NCI-H526 (cell line): ENCODE measurements at regions not wholly inside any gene's neighbourhood (a gene's known extent, or its start where the extent isn't known, plus 50 kb on each side); places are given as distances from the start of the nearest gene placed in this dataset.

Experiments
- DNase-seq, 2 experiments: peaks; one replicate each; lab custom pipeline; 2025; lab: John Stamatoyannopoulos, UW

- no peak for DNase-seq
Observed at GRCh38 chr4:123807866-123808265, 411.3 kb downstream of the SPRY1 start.

DNA sequence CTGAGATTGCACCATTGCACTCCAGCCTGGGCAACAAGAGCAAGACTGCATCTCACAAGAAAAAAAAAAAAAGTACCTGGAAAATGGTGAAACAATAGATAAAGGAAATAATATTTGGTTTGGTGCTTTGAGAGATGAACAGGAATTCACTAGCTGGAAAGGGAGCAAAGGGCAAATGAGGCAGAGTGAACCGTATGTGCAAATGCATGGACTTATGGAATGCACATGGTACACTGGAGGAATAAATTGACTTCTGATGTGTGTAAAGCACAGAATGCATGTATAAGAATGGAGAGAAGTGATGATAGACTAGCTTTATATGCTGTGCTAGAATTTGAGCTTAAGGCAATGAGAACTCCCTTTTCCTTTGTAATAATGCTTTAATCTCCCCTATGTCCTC lies 413.3 kb downstream of the SPRY1 start:
- DNase-seq: no peak

GRCh38 chr4:123812066-123812390 lies 415.4 kb downstream of the SPRY1 start:
- no peak for DNase-seq

DNA sequence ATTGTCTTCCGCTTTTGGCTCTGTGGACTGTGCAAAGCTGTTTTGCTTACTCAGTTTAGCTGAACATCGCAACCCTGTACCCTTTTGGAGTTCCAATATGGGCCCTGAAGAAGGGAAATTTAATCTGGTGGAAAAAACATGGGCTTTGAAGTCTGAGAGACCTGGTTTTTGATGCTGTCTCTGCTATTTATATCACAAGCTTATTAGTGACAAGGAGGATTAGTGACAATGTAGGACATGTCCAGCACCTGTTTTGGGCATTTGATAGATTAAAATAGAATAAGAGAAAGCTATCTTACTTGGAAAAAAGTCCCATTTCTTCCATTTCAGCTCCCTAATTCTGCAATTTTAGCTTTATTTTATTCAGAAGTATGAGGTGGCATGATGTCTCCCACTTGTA lies 417.3 kb downstream of the SPRY1 start:
- no peak for DNase-seq

DNA sequence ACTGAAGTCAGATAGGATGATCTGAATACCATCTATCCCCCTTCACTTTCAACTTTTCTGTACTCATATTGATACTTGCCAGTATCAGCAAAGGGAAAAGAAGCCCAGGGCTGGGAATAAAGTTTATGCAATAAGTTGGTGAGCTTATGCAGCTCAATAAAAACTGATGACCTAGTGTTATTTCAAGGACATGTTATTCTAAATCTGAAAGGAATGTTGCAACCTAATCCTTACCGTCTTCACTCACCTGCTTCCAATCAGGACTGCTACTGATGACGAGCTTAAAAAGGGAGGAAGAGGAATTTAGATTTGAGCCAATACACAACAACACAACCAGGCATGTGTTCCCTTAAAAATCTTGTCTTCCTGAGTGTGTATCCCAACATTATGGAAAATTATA lies 419.9 kb downstream of the SPRY1 start:
- DNase-seq: no peak

DNA sequence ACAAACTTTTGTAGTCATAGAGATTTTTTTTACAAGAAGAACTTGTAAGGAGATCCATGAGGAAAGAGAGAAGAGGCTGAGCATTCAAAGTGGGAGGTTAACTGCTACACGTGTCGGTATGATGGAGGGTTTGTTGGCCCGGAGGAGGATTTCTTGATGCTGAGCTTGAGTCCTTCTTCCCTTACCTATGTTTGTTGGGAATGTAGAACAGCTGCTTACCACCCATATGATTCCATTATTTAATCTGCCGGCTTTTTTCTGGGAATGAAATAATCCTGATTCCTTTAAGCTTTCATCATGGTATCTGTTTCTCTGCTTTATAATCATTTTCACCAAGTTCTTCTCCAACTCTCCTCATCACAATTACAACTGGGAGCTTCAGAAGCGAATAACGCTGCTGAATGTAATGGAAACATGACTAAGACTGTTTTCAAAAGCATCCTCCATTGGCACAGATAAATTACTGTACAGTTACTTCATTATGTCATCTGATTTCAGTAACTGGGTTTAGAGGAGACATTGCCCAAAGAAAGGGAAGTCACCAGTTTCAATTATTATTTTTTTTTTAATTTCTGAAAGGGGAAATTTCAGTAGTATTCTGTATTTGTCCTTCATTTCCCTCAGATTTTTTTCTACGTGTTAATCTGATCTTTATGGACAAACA lies 420.6 kb downstream of the SPRY1 start:
- DNase-seq: no peak

DNA sequence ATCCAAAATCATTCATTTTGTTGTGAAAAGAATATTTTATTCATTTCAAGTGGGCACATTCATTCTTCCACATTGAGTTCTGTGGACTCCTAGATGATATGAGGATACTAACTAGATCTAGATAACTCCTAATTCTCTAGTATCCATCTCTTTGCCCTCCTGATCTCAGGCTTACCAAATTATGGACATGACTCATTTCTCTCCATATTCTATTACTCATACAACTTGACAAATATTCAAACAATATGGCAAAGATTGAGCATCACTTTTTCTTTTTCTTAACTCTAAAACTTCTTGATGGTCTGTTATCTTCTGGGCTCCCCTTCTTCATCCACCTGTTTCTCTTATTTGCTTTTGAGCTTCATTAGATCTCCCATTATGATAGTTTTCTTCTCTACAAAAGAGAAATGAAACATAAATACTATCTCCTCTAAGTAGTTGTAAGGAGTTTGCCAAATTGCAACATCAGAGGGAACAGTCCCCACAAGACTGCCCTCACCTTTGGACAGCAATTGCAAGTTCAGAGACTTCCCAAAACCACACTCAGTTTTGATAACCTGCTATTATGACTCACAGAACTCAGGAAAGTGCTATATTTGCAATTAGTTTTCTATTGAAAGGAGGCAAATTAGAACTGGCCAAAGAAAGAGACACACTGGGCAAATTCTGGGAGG lies 422.9 kb downstream of the SPRY1 start:
- DNase-seq: no peak

DNA sequence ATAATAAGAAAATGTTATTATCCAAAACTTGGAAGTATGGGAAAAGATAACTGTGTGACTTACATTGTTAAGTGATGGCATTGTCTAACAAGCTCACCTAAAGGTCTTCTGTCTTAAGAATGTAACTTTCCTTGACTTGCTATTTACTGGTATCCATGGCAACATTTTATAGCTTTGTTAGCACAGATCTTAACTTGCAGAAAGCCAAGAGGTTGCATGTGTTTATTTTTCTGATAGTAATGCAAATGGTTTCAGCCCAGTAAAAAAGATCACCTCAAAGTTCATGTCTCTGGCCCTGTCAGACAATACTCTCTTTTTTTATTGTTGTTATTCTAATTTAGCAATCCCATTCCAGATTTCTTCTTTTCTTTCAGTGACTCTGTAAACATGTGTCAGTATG lies 425.3 kb downstream of the SPRY1 start:
- DNase-seq: no peak

- no peak for DNase-seq
Observed at GRCh38 chr4:123822353-123822752, 425.8 kb downstream of the SPRY1 start.

- DNase-seq: no peak
Observed at GRCh38 chr4:123823244-123823643, 426.6 kb downstream of the SPRY1 start.

DNA sequence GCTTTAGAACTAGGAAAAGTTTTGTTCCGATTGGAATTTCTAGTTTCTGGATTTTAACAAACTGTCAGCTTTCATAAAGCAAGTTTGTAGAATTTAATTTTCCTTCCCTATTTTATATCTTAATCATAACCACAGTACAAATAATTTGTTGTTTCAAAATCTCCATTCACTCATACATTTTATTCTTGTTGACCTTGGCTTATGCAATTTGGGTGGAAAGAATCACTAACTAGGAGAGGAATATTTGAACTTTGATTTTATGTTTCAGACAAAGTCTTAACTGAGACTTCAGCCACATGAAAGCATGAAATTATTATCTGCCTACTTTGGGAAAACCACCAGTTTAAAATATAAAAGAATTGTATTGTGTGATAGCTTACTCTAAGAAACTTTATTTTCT lies 427.9 kb downstream of the SPRY1 start:
- no peak for DNase-seq

DNA sequence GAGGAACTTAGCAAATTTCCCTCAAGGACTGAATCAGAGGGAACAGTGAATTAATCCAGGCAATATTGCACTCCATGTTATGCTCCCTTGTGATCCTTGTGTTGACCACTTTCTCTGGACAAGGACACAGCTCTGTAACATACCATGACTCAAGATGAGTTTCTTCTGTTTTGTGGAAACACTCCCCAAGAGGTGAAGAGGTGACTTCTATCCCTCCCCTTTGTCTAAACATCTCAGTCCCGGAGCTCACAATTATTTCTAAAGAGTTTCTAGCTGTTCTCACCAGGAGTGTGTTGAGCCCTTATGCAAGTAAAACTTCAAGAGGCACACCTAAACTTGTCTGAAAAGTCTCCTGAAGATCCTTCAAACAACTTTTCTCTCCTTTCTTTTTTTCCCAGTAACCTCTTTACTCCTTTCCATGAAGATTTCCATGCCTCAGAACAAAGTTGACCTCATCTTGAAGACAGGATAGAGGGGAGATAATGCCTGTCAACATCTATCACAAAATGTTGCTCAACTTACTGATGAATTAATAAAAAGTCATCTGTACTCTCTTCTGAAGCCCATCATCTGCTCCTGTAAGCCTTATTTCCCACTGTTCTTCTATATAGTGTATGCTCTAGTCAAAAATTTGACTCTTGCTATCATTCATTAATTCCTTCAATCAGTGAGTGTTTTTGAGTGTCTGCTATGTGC lies 429.1 kb downstream of the SPRY1 start:
- no peak for DNase-seq

DNA sequence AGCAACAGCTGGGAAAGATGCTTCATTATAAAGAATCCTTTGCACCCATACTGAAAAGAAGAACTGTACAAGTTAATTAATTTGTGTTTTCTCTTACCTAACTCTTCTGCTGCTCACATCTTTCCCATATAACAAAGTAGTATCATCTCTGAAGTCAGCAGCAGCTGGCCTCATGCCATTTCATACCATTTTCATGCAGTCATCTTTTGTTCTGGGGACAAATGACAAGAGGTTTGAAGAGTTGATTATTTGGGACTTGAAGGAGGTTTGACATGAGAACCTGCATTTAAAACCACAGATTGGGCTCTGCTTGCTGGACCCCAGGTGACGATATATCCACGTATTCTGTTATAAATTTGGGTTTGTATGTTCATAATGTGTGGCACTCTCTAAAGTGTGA lies 430.3 kb downstream of the SPRY1 start:
- DNase-seq: no peak

DNA sequence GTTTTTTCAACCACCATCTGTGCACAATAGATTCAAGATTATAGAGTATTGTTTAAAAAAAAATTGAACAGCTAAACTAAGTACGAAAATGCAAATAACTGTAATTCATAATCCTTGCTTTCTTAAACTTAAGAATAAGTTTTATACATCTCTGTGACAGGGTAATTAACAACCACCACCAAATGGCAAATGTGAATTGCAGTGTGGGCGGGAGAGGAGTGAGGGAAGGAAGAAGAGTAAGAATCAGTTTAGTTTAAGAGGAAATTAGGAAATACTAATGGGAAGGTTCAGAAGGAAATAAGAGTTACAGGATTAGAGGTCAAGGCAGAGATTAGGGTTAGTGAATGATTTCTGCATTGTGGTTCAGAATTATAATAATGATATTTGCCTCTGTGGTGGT lies 430.9 kb downstream of the SPRY1 start:
- DNase-seq: no peak

- DNase-seq: no peak
Observed at GRCh38 chr4:123830930-123831329, 434.3 kb downstream of the SPRY1 start.

- no peak for DNase-seq
Observed at GRCh38 chr4:123832173-123833026, 435.8 kb downstream of the SPRY1 start.

GRCh38 chr4:123833171-123833643 lies 436.6 kb downstream of the SPRY1 start:
- DNase-seq: no peak

DNA sequence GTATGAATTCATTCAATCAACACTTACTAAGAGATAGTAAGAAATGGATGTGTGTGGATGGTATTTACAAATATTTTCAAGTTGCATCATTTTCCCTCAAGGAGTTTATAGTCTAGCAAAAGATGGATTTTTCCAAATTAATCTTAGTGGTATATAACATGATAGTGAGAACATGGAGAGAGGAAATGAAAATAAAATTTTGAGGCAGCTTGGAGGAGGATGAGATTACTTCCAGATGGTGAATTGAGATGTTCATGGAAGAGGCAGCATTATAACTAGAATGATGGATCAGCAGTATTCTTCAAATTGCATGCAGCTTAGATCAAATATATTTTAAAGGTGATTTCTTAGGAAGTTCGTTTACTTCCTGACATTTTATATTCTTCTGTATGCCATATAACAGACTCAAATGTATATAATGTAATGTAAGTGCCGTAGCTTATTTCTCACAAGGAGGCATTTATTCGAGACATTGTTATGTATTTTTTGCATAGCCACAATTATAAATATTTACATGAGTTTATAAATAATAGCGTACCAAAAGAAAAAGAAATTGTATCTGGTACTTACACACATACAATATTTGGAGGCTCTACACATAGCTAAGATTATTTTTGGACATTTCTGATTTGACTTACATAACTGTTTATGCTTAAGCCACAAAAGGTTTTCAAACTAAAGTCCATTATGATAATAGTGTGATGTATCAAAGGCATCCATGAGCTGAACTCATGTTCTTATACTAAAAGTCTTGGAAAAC lies 439.4 kb downstream of the SPRY1 start:
- no peak for DNase-seq

DNA sequence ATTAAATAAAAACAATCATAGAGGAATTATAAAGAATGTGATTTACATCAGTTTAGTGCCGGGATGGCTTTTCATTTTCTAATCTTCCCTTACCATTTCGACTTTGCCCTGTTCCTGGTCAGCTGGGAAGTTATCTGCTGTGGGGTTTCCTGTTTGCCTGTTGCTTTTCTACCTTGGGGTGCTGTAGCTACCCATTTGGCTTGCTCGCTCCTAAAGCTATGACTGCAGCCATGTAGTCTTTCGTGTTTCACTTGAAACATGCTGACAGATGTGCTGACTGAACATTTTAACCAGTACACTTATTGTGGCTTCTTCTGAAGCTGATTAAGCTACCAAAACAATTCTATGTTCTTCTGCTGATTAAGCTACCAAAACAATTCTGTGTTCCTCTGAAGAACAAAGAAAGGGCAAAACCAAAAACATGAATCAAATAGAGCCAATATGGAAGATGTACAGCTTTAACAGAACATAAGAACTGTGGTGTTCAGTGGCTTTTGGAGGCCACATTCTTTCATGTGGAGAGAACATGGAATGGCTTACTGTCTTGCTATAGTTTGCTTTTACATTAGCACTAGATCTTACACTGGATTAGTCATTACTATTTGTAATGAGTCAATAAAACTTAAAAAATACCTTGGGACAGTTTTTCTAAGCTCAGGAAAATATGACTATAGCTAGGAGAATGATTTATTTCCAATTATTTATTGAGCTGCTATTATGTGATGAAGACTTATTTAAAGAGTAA lies 440.4 kb downstream of the SPRY1 start:
- DNase-seq: no peak

DNA sequence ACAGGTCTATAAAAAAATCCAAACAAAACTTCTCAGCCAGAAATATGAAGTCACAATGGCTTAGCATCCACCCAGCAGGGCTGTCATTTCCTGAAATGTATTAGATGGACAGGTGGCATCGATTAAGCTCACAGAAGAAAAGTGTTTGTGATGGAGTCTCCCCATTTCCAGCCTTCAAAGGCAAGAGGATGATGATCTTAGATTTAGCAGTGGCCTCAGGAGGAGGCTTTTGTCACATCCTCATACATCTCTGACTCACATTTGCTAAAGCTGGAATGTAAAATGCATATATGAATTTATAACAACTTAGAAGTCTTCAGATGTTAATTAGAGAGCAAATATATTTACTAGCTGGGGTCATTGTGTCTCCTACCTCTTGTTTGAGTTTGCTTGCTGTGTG lies 441.9 kb downstream of the SPRY1 start:
- no peak for DNase-seq

DNA sequence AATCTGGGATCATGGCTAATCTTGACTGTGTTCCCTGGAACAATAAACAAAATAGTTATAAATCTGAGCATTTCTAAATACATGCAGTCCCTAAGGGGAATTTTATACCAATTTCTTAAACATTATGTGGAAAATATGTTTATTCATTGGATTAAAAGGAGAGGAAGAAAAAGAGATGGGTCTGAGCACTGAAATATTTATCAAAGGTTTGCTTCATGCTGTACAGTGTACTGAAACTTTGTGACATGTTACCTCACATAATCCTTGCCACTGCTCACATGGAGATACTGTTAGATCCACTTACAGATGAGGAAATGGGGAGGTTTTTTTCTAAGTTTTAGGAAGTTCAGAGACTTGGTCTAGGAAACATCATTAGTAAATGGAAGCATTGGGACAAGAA lies 443.6 kb downstream of the SPRY1 start:
- no peak for DNase-seq
